K562 (cell line): ENCODE measurements at regions not wholly inside any gene's neighbourhood (a gene's known extent, or its start where the extent isn't known, plus 50 kb on each side); places are given as distances from the start of the nearest gene placed in this dataset.

ENCODE experiments used
- ATAC-seq: fragments of 200-7000 bp; cut with Tn5 transposase; 3 replicates; pipeline ENCODE4 v1.9.1; 2020; ENCODE audit warnings: moderate library complexity
- BruUV-seq: library from RNA; stranded (reverse); fragments of 400-500 nt; replicated peaks from 2 replicates; lab custom pipeline; 2021; lab: Mats Ljungman, UMichigan
- CTCF ChIA-PET: fragments of 300-600 bp; formaldehyde crosslinking; extraction: SDS; loops from one replicate; lab custom pipeline; 2021; ENCODE audit warnings: low intra/inter-chr PET ratio; lab: Yijun Ruan, JAX
- POLR2A ChIA-PET: fragments of 300-600, 350-650 bp; sonication (Branson Sonifier 250); formaldehyde crosslinking; extraction: SDS; loops from one replicate; lab custom pipeline; 2021; ENCODE audit warnings: antibody characterized with exemption, inconsistent platforms; lab: Yijun Ruan, JAX
- DNase-seq, 4 experiments: peaks; one replicate each; pipeline versions ENCODE4 v3.0.0 to v3.0.0-alpha.2; 2011 to 2018; ENCODE audit warnings: low spot score in 3 of 4, mixed read lengths in 3 of 4; ENCODE audit errors: extremely low read depth in 1 of 4
- FAIRE-seq: peaks from 2 replicates; lab custom pipeline; 2011; peaks lifted over from hg19 to GRCh38; lab: Jason Lieb, UNC
- H2AFZ ChIP-seq: 2 replicates; pipeline ENCODE4 v1.6.0; 2011; ENCODE audit warnings: low read depth, low read length, control low read depth, inconsistent platforms
- H3K27ac ChIP-seq: fragments of 200-600 bp; 3 replicates; pipeline ENCODE4 v1.8.0; 2011; ENCODE audit warnings: low read depth, mild to moderate bottlenecking, control low read depth, inconsistent platforms, low read length, moderate library complexity, mixed read lengths; ENCODE audit errors: extremely low read depth
- H3K27me3 ChIP-seq, 2 experiments: fragments of 300-600 bp in 1 of 2; 2 replicates in 1 of 2; 3 replicates in 1 of 2; pipeline versions ENCODE4 v1.6.0 to v1.8.0; 2011; ENCODE audit warnings: inconsistent platforms in 2 of 2, low read length in 2 of 2, mild to moderate bottlenecking in 1 of 2, mixed read lengths in 1 of 2, moderate library complexity in 1 of 2; ENCODE audit not compliant: control insufficient read depth in 2 of 2, insufficient read depth in 2 of 2
- H3K36me3 ChIP-seq: fragments of 300-600 bp; 3 replicates; pipeline ENCODE4 v1.8.0; 2011; ENCODE audit warnings: mild to moderate bottlenecking, low read length, inconsistent platforms; ENCODE audit not compliant: control insufficient read depth, insufficient read depth
- H3K4me1 ChIP-seq, 2 experiments: fragments of 200-600 bp in 1 of 2; replicated peaks in 1 of 2; 2 replicates in 1 of 2; 3 replicates in 1 of 2; pipeline versions ENCODE4 v1.5.1 to v1.8.0; 2011; ENCODE audit warnings: inconsistent platforms in 2 of 2, low read length in 2 of 2, mild to moderate bottlenecking in 1 of 2, mixed read lengths in 1 of 2, moderate library complexity in 1 of 2; ENCODE audit not compliant: control insufficient read depth in 2 of 2, insufficient read depth in 2 of 2
- H3K4me2 ChIP-seq: 2 replicates; pipeline ENCODE4 v1.6.1; 2011; ENCODE audit warnings: low read length, control low read depth, inconsistent platforms, mixed read lengths; ENCODE audit not compliant: insufficient read depth
- H3K4me3 ChIP-seq: fragments of 200-600 bp; sonication (generic), shearing (Covaris generic); 2 replicates; pipeline ENCODE4 v1.5.1; 2016; ENCODE audit warnings: control low read depth, inconsistent platforms
- H3K79me2 ChIP-seq: fragments of 200-600 bp; 3 replicates; pipeline ENCODE4 v1.8.0; 2011; ENCODE audit warnings: low read length, inconsistent platforms; ENCODE audit not compliant: control insufficient read depth, insufficient read depth
- H3K9ac ChIP-seq, 2 experiments: 2 replicates each; pipeline versions ENCODE4 v1.6.0 to v1.6.1; 2011; ENCODE audit warnings: low read depth in 2 of 2, low read length in 2 of 2, control low read depth in 1 of 2, inconsistent platforms in 1 of 2, mild to moderate bottlenecking in 1 of 2, mixed read lengths in 1 of 2; ENCODE audit not compliant: insufficient read depth in 1 of 2
- H3K9me1 ChIP-seq: one replicate; pipeline ENCODE4 v1.6.0; 2011; ENCODE audit warnings: inconsistent platforms, mild to moderate bottlenecking, low read length, moderate library complexity; ENCODE audit not compliant: control insufficient read depth, insufficient read depth
- H3K9me3 ChIP-seq: replicated peaks from 2 replicates; pipeline ENCODE4 v1.5.1; 2011; ENCODE audit warnings: low read depth, low read length, inconsistent platforms; ENCODE audit not compliant: control insufficient read depth, insufficient read depth
- H4K20me1 ChIP-seq: replicated peaks from 2 replicates; pipeline ENCODE4 v1.6.1; 2011; ENCODE audit warnings: low read length, inconsistent platforms, mixed read lengths; ENCODE audit not compliant: control insufficient read depth, insufficient read depth
- ARID4B ChIP-seq: sonication (generic); formaldehyde crosslinking; IDR thresholded peaks from 2 replicates; pipeline ENCODE4 v1.8.0; 2022; ENCODE audit warnings: mild to moderate bottlenecking, missing genetic modification reagents
- CCAR2 ChIP-seq: fragments of 200-400 bp; formaldehyde crosslinking; IDR thresholded peaks from 2 replicates; pipeline ENCODE4 v1.6.1; 2017; ENCODE audit warnings: mild to moderate bottlenecking, low read depth, low read length
- E2F3 ChIP-seq: fragments of 250-450 bp; sonication (Bioruptor Pico); IDR thresholded peaks from 2 replicates; pipeline ENCODE4 v1.4.0; 2020; ENCODE audit warnings: mild to moderate bottlenecking
- FOXA3 ChIP-seq, 2 experiments: fragments of 450-650 bp in 1 of 2; sonication (generic) in 1 of 2; formaldehyde crosslinking; IDR thresholded peaks in 1 of 2; conservative IDR thresholded peaks in 1 of 2; 2 replicates each; pipeline versions ENCODE4 v1.4.0 to v1.8.0; 2020 to 2022; ENCODE audit warnings: mild to moderate bottlenecking in 2 of 2, missing genetic modification reagents in 1 of 2
- HEY1 ChIP-seq: fragments of 250-450 bp; sonication (Bioruptor Pico); IDR thresholded peaks from 2 replicates; pipeline ENCODE4 v1.5.0; 2020; ENCODE audit warnings: mild to moderate bottlenecking, moderate library complexity, borderline replicate concordance
- PATZ1 ChIP-seq: fragments of 250-450 bp; sonication (Bioruptor Pico); IDR thresholded peaks from 2 replicates; pipeline ENCODE4 v1.5.0; 2020; ENCODE audit warnings: mild to moderate bottlenecking, borderline replicate concordance
- SMARCA4 ChIP-seq: fragments of 450-650 bp; IDR thresholded peaks from 2 replicates; pipeline ENCODE4 v1.6.1; 2016
- SMARCE1 ChIP-seq: fragments of 450-650 bp; IDR thresholded peaks from 2 replicates; pipeline ENCODE4 v1.7.1; 2016; ENCODE audit warnings: mild to moderate bottlenecking
- SRSF1 ChIP-seq: fragments of 200-400 bp; formaldehyde crosslinking; IDR thresholded peaks from 2 replicates; pipeline ENCODE4 v1.6.1; 2017; ENCODE audit warnings: mild to moderate bottlenecking, low read depth, low read length, moderate library complexity
- THRAP3 ChIP-seq: fragments of 450-650 bp; IDR thresholded peaks from 2 replicates; pipeline ENCODE4 v1.6.1; 2016; ENCODE audit warnings: mild to moderate bottlenecking, inconsistent platforms, borderline replicate concordance
- ZBTB26 ChIP-seq: fragments of 450-650 bp; formaldehyde crosslinking; IDR thresholded peaks from 2 replicates; pipeline ENCODE4 v1.4.0; 2022; ENCODE audit warnings: missing genetic modification characterization
- ZC3H8 ChIP-seq: fragments of 450-650 bp; IDR thresholded peaks from 2 replicates; pipeline ENCODE4 v1.6.1; 2017
- ZNF347 ChIP-seq: fragments of 450-650 bp; formaldehyde crosslinking; IDR thresholded peaks from 2 replicates; pipeline ENCODE4 v1.4.0; 2020; ENCODE audit warnings: low read depth, mild to moderate bottlenecking, moderate library complexity
- WGBS: fragments of 100-300 bp; shearing (Covaris generic); methylation state at CpG from one replicate; pipeline ENCODE4 v1.1.6; 2016; ENCODE audit warnings: low coverage, mixed read lengths; ENCODE audit not compliant: insufficient coverage; ENCODE audit errors: missing lambda C conversion rate; 5-methylcytosine and 5-hydroxymethylcytosine counted together
- in situ Hi-C: fragments of 300-500 bp; cut with MboI; formaldehyde crosslinking; loops from 4 replicates; pipeline ENCODE4 v1.15.0; 2018; ENCODE audit warnings: inconsistent platforms, mixed read lengths
- intact Hi-C: fragments of 100-400 bp; cut with micrococcal nuclease; formaldehyde crosslinking; loops from 2 replicates; pipeline ENCODE4 v1.14.2; 2022

GRCh38 chr11:110377434-110377833 lies 52.3 kb upstream of the FDX1 start:
- intact Hi-C loops, result loop anchor here (2.0 to 5.0 kb wide), 4 partner anchors 55 to 525 kb away; partner anchors contain the start of gene RDX
- no peaks in the 10 kb centered on the region for H3K36me3 ChIP-seq
- H3K9me3 ChIP-seq, result no peaks in the 10 kb centered on the region
- in situ Hi-C loops, result no loop called here
- H2AFZ ChIP-seq, result peak overlapping the region; percentile 61
- no TSS peak for BruUV-seq
- POLR2A ChIA-PET, result interaction anchor here (0.6 to 0.9 kb wide), 3 partner anchors 175 to 200 kb away, joined by 3 read pairs; no protein-coding TSS in a partner anchor
- no peaks in the 10 kb centered on the region for H3K79me2 ChIP-seq
- ATAC-seq (no peak), FAIRE-seq (no peak), DNase-seq (no peak)
- peaks cover 0 to 9% of the 10 kb centered on the region in 2 experiments; a peak in 1 of 5 replicates for H3K4me1 ChIP-seq
- no peak overlapping the region for H3K4me3 ChIP-seq
- 66% methylated on average over 3 of the region's 3 CpGs for WGBS
- H3K4me2 ChIP-seq, result no peak overlapping the region
- no peaks in the 10 kb centered on the region for H4K20me1 ChIP-seq
- no peaks in the 10 kb centered on the region for H3K9me1 ChIP-seq
- H3K9ac ChIP-seq, result no peak overlapping the region
- no peak overlapping the region for H3K27ac ChIP-seq
- no peaks in the 10 kb centered on the region for H3K27me3 ChIP-seq
- CTCF ChIA-PET, result interaction anchor here (1.1 to 1.3 kb wide), 2 partner anchors 176 to 432 kb away, joined by 3 to 8 read pairs; no protein-coding TSS in a partner anchor
- no peak for TF ChIP-seq FOXA3 (CRISPR knock-in tag; conservative IDR thresholded peaks at IDR 0.05 in 1 of 2, IDR thresholded peaks at IDR 0.05 in 1 of 2)
- TF ChIP-seq SRSF1, result no peak
- TF ChIP-seq SMARCA4, result no peak
- TF ChIP-seq THRAP3, result no peak
- no peak for TF ChIP-seq ARID4B (CRISPR knock-in tag)
- TF ChIP-seq PATZ1 (CRISPR knock-in tag), result no peak
- TF ChIP-seq ZNF347, result no peak
- TF ChIP-seq CCAR2, result no peak
- TF ChIP-seq ZC3H8, result no peak
- no peak for TF ChIP-seq SMARCE1
- no peak for TF ChIP-seq HEY1 (CRISPR knock-in tag)
- TF ChIP-seq E2F3 (CRISPR knock-in tag), result no peak
- TF ChIP-seq ZBTB26 (CRISPR knock-in tag), result no peak
